HG02943 (cell line): ENCODE measurements at regions not wholly inside any gene's neighbourhood (a gene's known extent, or its start where the extent isn't known, plus 50 kb on each side); places are given as distances from the start of the nearest gene placed in this dataset.

Experiments
- ATAC-seq: cut with Tn5 transposase; IDR thresholded peaks from one replicate; pipeline ENCODE4 v1.9.1; 2021; ENCODE audit warnings: mild to moderate bottlenecking, low read depth, moderate library complexity; ENCODE audit not compliant: unreplicated experiment

DNA sequence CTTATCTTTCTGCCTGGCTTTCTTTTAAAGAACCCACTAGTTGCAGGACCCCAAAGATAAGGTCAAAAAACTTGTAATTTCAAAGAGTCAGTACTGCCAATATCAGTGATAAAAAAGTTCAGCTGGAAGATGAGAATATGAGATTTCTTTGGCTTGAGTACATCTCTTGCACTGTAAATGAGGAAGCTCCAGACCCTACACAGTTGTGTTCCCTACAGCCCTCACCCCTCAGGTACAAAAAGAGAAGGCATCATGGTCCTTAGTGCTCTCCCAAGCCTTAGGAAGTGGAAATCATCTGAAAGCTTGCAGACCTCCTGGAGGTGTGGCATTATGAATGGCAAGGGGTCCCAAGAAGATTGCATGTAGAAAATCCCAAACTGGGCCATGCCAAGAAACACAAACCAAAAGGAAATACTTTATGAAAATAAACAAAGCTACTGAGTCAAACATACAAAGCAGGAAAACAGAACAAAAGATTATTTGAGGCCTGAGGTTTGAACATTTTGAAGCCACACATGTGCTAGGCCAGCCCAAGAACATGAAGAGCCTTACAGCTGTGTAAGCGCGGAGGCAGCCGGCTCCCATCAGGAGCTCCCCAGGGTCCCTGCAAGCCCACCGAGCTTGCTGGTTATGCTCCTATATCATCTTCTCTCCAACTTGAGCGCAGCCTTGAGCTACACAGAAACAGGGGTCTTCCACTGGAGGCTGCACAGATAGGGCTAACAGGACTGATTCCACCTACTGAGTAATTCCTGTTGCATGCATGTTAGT lies 217.0 kb downstream of the OSR1 start:
- ATAC-seq, result no peak

DNA sequence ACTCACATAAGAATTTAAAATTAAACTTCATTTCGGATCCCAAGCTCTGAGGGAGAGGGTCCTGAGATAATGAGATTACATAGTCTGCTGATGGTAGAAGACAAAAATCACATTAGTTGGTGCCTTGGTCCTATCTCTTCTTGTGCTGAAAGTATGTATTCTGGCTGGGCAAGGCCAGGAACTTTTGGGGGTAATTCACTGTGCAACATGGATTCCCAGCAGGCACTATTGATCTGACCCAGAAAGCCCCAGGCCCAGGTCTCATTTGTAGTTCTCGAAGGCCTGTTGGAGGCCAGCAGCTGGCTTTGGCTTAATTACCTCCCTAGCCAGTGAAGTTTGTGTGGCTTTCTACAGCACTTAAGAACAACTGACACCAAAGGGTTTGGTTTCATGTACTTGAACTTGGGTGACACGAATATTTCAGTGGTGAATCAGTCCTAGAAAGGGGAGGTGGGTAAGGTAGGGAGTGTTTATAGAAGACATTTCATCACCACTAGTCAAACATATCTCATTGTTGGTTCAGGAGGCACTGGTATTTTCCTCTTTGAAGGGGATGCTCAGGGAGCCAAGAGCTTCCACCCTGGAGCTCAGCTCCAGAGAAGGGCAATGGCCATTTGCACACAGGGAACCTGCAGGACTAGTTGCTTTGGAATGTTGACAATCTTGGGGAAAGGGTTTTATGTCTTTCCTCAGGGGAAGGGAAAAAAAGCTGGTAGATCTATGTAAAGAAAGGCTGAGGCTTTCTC lies 217.8 kb downstream of the OSR1 start:
- ATAC-seq, result no peak

DNA sequence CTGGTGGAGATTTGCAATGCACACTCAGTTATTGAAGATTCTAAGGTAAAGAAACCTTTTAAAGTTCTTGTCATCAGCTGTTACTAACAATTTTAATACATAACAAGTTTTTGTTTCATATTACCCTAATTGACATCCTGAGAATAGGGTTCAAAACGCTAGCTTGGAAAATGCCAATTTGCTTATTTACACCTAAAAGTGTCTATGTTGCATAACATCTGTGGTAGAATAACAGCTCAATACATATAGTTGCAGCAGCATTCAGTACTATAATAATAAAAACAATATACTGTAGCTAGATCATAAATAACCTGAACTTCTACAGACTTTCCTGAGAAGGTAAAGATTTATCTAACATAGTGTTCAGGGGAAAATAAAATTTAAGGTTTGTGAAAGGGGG lies 219.0 kb downstream of the OSR1 start:
- ATAC-seq, result no peak

GRCh38 chr2:19138264-19138825 lies 220.1 kb downstream of the OSR1 start:
- no peak for ATAC-seq

DNA sequence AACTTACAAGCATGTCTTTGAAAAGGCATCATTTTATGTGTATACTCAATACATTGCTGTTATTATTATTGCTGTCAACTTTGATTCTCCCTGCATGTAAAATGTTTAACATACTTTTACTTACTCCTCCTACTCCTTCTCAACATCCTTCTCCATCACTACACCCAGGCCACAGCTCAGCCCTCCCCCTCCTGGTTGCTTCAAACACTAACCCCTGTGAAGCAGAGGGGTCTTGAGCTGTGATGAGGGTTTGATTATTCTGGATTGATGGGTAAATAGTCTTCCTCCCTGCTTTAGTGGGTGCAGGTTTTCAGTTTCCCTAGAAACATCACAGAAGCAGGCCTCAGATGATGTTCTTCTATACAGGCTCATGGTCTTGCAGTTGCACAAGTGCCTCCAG lies 221.0 kb downstream of the OSR1 start:
- ATAC-seq, result no peak

- no peak for ATAC-seq
These were observed 225.5 kb downstream of the OSR1 start for GRCh38 chr2:19132967-19133366.

DNA sequence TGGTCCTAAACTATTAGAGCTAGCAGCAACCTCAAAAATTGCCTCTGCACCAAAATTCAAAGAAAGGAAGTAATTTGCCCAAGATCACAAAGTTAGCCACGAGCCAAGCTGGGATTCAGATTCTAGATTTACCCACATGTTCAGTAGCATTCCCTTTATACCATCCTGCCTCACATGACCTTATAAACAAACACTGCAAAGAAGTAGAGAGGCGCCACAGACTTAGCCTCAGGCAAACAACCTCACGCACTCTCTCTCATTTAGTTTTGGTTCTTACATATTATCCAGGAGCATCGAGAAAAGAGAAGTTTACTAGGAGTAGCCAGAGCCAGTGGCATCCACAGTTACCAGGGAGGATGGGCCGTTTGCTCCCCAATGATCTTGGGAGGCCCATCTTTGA lies 226.6 kb downstream of the OSR1 start:
- no peak for ATAC-seq

GRCh38 chr2:19128148-19128547 lies 230.3 kb downstream of the OSR1 start:
- ATAC-seq, result no peak

DNA sequence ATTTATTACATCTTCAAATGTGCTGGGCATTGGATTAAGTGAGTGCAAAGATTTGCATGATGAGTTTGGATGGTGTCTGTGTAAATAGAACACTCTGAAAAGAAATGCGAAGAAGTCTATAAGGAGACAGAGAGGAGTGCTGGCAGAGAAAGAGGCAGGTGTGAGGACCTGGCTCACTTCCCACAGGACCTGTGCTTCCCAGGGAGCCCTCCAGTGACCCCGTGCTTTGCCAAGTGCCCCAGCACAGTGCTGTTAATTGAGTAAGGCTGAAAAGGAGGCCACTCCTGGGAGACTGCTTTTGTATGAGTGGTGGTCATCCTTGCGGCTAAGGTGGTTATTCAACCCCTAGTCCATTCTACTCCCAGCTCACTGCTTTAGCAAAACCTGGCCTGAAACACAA lies 230.8 kb downstream of the OSR1 start:
- no peak for ATAC-seq

DNA sequence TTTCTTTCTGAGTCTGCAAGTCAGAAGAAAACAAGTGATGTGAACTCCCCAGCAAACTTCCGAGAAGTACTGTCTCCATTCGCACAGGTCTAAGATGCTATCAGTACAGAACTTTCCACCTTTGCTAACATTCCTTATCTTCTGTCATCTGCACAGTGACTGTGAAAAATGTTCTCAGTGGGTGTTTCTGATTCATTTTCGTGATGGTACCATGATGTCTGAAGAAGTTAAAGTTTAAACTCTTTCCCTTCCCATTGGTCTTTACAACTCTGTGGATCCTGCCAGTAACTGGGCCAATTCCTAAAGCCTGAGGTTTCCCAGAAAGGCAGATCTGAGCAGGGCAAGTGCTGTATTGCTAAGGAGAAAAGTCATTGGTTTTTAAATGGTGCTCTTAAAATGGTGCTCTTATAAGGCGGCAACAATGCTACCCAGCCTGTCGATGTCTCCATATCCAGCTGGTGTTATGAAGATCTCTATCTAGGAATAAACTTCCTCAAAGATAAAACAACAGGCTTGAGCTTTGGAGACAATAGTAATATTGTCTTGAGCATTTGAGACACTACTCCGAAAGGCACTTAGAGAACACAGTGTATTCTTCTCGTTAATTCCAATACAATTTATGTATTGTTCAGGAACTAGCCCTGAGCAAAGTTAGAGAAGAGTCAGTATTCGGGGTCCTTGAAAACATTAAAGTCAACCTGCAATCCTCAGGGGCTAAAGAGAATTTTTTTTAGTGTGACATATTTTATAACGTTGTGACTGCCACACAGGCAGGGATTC lies 232.3 kb downstream of the OSR1 start:
- no peak for ATAC-seq

GRCh38 chr2:19124135-19124534 lies 234.3 kb downstream of the OSR1 start:
- no peak for ATAC-seq

- no peak for ATAC-seq
These were observed 234.9 kb downstream of the OSR1 start for GRCh38 chr2:19123556-19123955.

- ATAC-seq, result no peak
These were observed 236.2 kb downstream of the OSR1 start for GRCh38 chr2:19122220-19122619.

GRCh38 chr2:19120941-19121750 lies 237.3 kb downstream of the OSR1 start:
- ATAC-seq, result no peak

- ATAC-seq, result no peak
These were observed 238.2 kb downstream of the OSR1 start for GRCh38 chr2:19120181-19120580.

DNA sequence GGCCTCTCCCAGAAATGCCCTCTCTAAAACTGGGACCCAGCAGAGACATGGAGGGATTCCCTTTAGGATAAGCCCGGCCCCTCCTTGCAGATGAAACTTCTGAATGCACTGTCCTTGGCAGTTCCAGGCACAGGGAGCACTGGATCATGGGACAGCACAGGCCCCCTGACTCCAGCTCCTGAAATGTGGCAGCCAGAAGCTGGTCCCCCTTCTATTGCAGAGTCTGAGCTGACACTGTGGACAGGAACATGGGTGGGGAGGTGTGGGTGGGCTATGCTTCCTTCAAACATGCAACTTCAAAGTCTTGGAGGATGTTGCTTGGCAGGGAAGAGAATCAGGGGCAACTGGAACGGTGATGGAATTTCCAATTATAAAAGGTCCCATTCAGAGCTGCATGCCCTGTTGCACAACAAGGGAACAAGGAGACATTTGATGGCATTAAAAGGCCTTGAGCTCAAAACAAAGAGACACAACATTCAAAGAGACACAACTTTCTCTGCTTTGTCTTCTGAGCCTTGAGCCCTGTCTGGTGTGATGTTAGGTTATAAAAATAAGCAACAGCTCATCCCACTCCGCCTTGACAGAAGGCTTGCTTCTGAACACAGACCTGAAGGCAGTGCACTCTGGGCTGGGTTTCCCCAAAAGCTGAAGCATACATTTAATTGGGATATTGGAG lies 239.0 kb downstream of the OSR1 start:
- ATAC-seq, result no peak

DNA sequence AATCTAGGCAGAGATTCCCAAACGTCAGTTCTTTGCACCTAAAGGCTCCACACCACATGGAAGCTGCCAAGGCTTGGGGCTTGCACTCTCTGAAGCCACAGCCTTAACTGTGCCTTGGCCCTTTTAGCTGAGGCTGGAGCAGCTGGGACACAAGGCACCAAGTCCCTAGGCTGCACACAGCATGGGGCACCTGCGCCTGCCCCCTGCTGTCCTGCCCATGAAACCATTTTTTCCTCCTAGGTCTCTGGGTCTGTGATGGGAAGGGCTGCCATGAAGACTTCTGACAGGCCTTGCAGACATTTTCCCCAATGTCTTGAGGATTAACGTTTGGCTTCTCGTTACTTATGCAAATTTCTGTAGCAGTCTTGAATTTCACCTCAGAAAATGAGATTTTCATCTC lies 241.5 kb downstream of the OSR1 start:
- ATAC-seq, result no peak

DNA sequence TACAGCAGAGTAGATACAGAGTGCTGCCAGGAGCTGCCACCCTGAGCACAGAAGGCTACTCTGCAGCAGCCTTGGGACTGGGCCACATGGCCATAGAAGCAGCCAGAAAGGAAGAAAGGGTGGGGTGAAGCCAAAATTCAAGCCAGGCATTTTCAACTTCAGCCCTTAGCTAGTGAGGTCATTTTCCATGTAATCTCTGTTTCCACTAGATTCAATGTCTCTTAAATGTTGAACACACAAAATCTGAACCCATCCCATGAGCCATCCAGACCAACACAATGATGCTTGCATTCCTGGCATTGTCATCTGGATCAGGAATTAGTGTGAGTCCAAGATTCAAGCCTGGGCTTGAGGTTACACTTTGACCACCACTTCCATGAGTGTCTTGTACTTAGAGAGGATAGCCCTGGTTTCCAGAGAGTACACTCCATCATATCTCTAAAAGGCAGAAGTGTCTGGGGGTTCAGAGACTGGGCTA lies 243.6 kb downstream of the OSR1 start:
- ATAC-seq, result no peak

- ATAC-seq, result no peak
These were observed 244.3 kb downstream of the OSR1 start for GRCh38 chr2:19114126-19114525.

GRCh38 chr2:19111354-19111753 lies 247.1 kb downstream of the OSR1 start:
- ATAC-seq, result no peak
